NCI-H446 (cell line): ENCODE measurements at regions not wholly inside any gene's neighbourhood (a gene's known extent, or its start where the extent isn't known, plus 50 kb on each side); places are given as distances from the start of the nearest gene placed in this dataset.
"Not testable (repeated sequence)": the region's sequence is repeated elsewhere in the genome, so short reads cannot be mapped to it uniquely, and the experiment has no call there.

Experiments used
- DNase-seq, 2 experiments: peaks; one replicate each; lab custom pipeline; 2025; lab: John Stamatoyannopoulos, UW

DNA sequence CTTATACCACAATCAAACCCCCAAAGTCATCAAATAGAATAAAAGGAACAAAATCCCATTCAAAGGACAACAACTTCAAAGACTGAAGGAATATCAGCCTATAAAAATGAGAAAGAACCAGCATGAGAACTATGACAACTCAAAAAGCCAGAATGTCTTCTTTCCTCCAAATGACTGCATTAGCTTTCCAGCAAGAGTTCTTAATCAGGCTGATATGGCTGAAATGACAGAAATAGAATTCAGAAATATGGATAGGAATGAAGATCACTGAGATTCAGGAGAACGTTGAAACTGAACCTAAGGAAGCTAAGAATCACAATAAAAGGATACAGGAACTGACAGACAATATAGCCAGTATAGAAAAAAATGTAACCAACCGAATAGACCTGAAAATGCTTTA, 109.5 kb downstream of the SINHCAF start:
- no peak for DNase-seq

DNA sequence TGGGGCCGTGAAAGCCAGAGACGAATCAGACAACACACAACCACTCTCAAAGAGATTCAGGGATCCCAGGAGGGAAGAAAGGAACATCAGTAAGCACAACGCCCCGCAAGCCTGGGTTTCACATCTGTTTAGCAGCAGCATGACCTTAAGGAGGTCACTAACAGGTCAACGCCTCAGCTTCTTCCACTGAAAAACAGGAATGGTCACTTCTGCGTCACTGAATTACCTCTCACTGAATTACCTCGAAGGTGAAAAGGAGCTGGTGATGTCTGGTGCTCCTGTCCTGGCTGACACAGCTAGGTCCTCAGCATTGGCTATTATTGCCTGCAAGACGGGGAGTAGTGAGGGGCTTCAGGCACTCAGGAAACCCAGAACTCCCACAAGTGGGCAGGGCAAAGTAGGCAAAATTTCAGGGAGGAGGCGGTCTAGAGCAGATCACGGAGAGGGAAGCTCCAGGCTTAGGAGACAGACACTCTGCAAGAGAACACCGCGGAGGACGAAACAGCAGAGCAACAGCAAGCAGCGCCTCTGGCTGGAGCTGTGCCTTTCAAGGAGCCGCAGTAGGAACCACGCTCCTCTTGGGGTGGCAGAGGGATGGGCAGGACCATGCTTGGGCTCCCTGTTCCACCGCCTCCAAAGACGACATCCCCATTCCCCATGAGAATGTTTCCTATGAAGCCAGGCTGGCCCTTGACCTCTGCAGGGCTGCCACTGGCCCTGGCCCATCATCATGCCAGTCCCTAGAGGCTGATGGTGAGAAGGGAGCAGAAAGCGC, 108.4 kb downstream of the SINHCAF start:
- DNase-seq: no peak

DNA sequence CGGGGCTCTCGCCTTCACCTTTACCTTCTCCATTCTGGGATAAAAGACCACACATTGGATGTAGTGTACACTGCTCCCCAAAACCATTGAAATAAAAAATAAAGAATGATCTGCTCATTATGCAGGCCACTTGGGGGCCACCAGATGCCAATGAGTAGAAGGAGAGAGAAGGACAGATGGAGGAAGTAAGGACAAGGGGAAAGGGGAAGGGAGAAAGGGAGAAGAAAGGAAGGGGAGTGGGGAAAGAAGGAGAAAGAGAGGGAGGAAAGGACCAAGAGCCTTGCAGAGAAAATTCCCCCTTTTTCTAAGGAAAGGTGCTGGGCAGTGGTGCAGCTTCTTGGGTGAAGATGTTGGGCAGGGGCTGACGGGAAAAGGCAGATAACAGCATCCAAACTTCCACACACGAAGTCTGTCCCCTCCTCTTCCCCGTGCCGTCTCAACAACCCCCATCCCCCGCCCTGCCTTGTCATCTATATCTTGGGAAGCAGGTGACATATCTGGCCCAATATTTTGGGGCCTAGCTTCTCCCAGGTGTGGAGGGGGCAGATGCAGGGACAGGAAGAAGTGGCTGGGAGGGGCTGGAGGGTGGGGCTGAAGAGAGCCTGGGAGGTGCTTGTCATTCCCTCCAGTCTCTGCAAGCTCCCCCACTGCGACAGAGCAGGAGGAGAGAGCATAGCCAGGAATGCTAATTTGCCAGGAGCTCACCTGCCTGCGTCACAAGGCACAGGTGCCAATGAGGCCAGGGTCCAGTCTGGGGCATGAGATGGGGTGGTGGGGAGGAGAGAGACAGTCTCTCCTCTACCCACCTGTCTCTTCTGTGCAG, 107.5 kb downstream of the SINHCAF start:
- no peak for DNase-seq

DNA sequence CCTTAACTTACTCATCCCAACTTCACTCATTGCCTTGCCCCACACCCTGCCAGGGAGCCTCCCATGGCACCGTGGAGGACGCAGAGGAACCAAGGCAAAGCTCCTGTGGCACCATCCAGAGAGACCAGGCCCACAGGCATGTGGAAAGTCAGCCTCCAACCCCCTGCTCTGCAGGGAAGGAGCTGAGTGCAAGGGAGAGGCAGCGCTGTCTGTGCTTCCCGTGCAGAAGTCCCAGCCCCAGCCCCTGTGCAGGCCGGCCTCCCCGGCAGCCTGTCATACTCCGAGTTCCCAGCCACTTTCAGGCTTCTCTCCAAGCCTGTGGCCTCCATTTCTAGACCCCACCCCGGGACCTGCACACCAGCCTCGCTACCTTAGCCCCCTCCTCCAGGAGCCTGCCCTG, 106.4 kb downstream of the SINHCAF start:
- DNase-seq: no peak

DNA sequence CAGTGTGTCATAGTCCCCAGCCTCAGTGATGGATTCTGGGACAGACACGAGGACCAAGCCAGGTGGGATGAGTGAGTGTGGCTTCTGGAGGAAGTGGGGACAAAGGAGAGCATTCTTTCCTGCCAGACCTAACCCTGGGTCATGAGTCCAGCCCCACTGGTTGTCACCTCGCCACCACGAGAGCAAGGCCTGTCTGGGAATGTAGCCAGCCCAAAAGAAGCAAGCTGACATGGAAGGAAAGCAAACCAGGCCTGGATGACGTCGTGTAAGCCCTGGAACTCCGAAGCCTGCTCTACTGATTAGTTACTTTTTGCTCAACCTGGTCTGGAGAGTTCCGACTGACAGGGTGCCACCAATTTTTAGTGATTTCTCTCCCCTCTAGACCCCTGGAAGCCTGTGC, 105.9 kb downstream of the SINHCAF start:
- DNase-seq: no peak

DNA sequence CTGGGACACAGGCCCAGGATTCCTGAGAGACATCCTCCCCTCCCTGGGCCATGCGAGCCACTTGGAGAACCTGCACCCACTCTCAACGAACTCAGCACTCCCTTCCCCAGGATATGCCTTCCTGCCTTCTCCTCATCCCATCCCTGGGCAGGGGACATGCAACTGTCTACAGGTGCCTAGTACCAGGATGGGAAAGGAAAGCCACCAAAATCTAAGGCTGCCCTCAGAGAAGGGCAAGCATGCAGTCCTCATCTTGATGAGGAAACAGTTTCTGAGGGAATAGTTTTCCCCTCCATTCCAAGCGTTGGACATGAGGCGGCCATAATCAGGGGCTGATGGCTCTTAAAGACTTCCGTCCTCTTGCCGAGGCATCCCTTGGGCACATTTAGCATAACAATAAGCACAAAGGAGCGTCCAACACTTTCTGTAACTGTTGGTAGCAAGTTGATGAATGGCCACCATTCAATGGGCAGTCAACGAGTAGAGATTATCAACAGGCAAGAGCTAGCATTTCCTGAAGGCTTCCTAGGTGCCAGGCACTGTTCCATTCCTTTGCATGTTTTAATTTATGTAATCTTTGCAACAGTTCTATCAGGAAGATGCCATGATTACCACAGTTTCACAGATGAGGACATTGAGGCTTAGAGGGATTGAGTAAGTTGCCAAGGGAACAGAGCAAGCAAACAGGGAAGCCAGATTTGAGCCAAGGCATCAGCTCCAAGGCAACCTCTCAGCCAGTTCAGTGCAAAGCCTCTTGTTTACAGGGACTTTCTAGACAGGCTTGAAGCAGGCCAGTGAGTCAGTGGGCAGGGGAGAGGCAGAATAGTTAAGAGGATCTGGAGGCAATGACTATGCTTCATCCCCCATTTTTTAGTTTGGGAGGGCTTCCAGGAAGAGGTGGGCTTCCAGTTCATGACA, 105.1 kb downstream of the SINHCAF start:
- DNase-seq: no peak

DNA sequence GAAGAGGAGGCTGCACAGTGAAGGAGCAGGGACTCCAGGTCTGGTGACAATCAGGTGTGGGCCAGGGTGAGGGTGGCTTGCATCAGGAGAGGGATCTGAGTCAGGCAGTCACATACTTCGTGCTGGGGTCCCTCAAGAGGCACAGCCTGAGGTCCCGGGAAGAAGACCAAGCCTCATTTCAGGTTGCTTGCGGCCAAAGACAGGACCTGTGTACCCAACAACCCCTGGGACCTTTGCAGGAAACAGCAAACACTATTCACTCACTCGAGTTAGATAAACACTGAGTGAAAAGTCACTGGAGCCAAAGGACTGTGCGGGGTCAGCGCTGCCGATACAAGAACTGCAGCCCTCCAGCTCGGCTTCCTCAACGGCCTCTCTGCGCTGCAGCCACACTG, 104.4 kb downstream of the SINHCAF start:
- DNase-seq: no peak

DNA sequence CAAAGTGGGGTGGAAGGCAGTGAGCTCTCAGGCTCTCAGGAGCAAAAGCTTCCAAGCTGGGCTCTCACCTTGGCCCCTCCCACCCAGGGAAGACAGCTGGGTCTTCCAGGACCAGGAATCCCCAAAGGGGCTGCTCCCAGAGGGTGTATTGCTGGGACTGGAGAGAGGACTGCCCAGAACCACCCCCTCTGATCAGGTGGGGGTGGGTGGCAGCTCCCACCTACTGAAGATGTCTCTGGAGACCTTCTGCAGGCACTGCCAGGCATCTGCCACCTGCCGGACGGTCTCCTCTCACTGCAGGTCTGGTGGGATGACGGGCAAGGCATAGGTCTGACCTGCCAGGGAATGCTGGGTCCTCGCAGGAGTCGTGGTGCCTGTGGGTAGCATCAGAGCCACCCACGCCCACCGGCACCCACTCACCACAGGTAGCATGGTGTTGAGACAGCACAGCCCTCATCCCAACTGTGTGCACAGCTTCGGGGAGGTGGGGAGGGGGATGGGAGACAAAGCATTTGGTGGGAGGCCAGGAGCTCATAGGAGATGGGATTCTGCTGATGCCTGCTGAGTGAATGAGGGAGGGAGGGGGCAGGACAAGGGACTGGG, 103.2 kb downstream of the SINHCAF start:
- DNase-seq: no peak

DNA sequence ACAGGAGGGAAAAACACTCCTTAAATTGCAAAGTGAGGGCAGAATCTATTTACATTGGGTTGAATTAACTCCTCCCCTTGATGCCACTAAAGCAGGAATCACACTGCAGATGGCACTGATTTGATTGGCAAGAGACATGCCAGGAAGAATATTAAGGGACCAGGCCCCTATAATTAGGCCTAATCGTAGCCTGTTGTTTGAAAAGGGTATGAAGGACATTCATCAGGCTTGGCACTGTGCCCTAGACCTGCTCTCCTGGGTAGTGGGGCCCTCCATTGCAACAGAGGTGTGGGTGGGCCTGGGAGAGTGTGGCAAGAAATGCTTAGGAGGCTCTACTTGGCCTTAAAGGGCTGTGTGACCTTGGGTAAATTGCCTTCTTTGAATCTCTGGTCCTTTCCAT, 102.3 kb downstream of the SINHCAF start:
- not testable (repeated sequence) for DNase-seq

DNA sequence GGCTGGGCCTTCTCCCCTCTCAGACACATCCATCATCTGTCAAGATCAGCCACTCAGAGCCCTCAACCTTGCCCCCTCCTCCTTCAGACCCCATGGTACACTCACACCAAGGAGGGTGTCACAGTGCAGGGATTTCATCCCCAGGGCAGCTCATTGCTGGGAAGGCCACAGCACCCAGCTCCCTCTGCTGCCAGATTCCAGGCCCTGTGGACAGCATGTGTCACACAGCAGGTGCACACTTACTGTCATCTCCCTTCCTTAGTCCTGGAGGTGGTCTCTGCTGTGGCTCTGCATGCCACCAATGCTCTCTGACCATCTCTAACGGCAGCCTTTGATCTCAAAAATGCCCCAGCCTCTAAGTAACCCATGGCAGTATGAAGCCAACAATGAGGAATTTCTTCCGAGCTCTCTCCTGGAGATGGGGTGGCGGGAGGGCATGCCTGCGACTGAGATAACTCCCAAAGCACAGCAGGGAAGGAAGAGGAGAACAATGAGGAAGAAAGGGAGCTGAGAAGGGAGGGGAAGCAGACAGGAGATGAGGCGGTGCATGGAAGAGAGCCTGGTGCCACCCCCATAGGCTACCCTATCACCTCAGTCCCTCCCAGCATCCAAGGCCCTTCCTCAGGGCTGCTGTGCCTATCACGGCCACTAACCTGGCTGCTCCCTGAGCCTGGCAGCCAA, 101.0 kb downstream of the SINHCAF start:
- DNase-seq: no peak

DNA sequence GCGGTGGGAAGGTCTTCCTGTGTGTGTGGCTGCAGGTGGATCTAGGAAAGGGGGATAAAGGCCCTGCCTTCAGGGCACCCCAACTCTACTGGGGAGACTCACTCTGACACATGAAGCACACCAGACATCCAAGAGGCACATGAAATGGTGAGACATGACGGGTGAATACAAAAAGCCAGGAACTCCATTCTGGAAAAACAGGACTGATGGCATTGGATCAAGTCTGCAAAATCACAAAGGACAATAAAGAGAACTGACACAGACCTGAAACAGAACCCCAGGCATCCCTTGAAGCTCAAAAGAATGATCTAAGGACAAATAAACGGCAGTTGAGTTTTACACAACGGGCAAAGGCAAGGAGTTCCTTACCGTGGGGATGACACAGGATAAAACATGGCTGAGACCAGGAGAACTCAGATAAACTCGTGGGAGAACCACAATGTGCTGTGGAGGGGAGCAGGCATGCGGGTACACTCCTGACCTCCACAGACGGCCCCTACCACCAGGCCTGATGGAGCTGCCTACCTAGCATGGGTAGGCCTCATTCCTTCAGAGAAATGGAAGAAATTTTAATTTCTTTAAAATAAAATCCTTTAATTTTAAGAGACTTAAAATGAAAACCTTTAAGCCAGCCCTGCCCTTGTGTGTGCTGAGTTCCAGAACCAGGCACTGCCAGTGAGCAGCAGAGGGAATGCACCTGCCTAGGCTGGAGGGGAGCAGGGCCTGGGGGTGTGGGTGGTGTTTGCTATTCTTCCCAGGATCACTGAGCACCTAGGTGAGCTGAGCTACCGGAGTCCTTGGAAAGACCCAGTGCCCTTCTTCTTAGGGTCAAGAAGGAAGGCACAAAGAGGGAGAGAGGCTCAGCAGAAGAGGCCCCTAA, 100.1 kb downstream of the SINHCAF start:
- no peak for DNase-seq

DNA sequence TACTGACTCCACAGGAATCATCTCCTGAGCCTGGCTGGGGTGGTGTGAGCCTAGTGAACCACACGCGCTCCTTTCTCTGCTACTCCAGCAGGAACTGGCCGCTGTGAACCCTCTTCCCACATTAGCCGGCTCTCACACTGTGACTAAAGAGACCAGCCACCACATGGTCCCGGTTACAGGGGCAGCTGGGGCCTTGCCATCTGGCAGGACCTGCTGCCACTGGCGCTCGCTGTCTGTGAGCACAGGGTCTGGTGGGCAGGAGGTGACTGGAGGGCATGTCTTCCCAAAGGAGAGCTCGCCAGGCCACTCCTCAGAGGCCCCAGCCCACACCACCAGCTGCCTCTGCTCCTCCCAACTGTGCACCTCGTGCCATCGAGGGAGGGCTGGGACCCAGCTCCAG, 99.3 kb downstream of the SINHCAF start:
- DNase-seq: peak in 1 of 2 experiments; percentile 73

DNA sequence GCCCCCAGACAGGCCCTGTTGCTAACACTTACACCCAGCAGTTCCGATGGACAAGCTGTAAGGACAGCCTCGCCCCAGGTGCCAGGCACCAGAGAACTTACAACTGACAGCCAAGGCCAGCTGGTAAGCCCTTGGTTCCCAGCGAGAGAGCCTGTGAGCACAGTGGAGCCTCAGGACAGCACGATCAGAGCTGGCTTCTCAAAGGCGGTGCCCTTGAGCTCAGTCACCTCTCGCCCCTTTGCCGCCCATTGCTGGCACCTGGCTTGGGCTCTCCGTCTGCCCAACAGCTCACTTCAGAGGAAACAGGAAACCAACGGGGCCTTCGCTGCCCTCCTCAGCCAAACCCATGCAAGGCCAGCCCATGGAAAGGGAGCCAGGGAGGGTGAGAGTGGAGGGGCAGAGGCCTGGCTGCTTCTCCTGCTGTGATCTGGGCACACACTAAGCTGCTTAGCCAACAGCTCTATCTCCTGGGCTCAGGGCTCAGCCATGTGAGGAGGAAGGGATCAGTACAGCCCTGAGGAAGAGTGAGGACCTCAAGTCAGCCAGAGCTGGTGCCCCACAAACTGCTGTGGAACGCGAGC, 98.5 kb downstream of the SINHCAF start:
- DNase-seq: peak in 1 of 2 experiments; percentile 57

DNA sequence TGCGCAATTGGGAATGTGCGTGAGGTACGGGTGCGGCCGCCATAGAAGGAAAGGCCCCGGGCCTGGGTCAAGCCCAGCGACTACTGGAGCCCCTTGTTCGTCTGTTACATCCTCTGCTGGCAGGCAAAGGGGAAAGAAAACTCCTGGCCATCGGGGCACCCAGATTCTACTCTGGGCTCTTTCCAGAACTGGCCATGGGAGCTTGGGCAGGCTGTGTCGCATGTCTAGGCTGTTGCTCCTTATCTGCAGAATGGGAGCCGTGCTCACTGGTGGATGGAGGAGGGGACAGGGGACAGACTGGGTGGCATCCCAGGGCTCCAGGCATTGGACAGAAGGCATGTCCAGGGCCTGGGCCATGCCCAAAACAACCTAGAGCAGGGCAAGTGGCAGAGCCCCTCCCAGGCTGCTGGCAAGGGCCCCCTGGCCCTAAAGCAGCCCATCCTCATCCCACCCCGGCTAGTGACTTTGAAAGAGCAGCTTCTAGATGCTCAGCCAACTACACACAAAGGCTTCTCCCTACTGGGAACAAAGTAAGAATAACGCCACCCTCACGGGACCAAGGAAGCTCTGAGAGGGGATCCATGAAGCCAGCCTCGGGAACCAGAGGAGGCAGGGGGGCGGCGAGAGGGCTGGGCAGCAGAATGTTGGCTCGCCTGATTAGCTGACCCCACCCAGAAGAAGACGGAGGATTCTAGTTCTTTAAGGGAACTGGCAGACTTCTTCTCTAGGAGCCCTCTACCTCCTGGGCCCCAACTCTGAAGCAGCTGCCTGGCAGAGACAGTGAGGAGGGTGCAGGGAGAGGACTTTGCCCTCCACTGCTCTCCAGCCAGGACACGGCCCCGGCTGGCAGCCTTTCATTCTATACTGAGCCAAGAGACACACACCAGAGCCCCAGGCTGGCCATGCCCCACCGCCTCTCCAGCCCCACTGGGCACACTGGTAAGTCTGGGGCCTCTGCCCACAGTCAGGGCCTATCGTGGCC, 96.8 kb downstream of the SINHCAF start:
- DNase-seq: peak in 1 of 2 experiments; percentile 49

DNA sequence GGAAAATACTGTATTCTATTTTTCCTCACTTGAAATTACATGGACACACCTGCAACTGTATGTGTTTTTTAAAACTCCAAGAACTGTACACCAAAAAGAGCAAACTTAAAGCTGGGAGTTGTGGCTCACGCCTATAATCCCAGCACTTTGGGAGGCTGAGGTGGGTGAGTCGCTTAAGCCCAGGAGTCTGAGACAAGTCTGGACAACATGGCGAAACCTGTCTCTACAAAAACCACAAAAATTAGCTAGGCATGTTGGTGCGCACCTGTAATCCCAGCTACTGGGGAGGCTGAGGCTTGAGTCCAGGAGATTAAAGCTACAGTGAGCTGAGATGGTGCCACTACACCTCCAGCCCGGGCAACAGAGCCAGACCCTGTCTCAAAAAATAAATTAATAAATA, 95.9 kb downstream of the SINHCAF start:
- no peak for DNase-seq
